GM12891 (cell line): ENCODE measurements at regions not wholly inside any gene's neighbourhood (a gene's known extent, or its start where the extent isn't known, plus 50 kb on each side); places are given as distances from the start of the nearest gene placed in this dataset.

Experiments
- POLR2A ChIP-seq: IDR thresholded peaks from 2 replicates; pipeline ENCODE4 v1.6.1; 2011; ENCODE audit warnings: low read depth, low read length, control low read depth
- SPI1 ChIP-seq: IDR thresholded peaks from 2 replicates; pipeline ENCODE4 v1.6.1; 2011; ENCODE audit warnings: low read depth, low read length, control low read depth
- TAF1 ChIP-seq: IDR thresholded peaks from 2 replicates; pipeline ENCODE4 v1.6.1; 2011; ENCODE audit warnings: low read depth, low read length, control low read depth

- no peak for TF ChIP-seq POLR2A
- TF ChIP-seq TAF1 = no peak
- TF ChIP-seq SPI1 = no peak
Observed at GRCh38 chr1:20405051-20405754, 80.8 kb downstream of the CAMK2N1 start.
